ENCODE measurements at regions not wholly inside any gene's neighbourhood (a gene's known extent, or its start where the extent isn't known, plus 50 kb on each side); places are given as distances from the start of the nearest gene placed in this dataset.

DNA sequence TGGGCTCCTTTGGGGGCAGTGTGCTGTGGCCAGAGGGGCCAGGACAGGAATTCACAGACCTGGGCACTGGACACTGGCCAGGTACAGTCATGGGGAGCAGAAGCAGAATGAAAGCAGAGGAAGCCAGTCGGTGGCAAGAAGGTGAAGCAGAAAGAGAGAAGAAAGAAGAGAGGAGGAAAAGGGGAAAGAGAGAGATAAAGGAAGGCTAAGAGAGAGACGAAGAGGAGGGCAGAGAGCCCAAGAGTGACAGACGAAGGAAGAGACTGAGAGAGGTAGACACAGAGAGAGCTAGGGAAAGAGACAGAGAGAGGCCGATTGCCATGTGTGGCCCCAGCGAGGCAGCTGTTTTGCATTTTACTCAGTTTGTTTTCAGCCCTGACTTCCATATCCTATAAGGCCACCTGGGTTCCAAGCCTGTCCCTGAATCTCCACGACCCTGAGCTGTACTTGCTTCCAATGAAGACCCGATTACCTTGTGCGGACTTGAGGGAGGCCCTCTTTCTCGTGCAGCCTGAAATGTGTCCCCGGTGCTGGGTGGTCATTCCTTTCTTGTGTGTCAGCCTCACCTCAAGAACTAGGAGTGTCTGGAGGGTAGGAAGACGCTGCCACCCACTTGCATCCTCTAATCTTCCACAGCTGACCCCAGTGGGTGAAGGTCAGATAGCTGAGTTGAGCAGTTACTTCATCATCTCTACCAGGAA lies 73.9 kb downstream of the LSM3 start:
- Mint-ChIP-seq H3K9me3 (ENCODE audit: unreplicated experiment) (no peaks in the 10 kb centered on the region), H3K36me3 (ENCODE audit: unreplicated experiment) (no peaks in the 10 kb centered on the region), H3K4me1 (ENCODE audit: unreplicated experiment) (peaks cover 15% of the 10 kb centered on the region), H3K27ac (ENCODE audit: unreplicated experiment) (no peak overlapping the region), H3K4me3 (ENCODE audit: unreplicated experiment) (no peak overlapping the region), H3K27me3 (ENCODE audit: unreplicated experiment) (no peaks in the 10 kb centered on the region)
- TF ChIP-seq, protein P1, sequence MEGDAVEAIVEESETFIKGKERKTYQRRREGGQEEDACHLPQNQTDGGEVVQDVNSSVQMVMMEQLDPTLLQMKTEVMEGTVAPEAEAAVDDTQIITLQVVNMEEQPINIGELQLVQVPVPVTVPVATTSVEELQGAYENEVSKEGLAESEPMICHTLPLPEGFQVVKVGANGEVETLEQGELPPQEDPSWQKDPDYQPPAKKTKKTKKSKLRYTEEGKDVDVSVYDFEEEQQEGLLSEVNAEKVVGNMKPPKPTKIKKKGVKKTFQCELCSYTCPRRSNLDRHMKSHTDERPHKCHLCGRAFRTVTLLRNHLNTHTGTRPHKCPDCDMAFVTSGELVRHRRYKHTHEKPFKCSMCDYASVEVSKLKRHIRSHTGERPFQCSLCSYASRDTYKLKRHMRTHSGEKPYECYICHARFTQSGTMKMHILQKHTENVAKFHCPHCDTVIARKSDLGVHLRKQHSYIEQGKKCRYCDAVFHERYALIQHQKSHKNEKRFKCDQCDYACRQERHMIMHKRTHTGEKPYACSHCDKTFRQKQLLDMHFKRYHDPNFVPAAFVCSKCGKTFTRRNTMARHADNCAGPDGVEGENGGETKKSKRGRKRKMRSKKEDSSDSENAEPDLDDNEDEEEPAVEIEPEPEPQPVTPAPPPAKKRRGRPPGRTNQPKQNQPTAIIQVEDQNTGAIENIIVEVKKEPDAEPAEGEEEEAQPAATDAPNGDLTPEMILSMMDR (IDR thresholded peaks at IDR 0.05) = no peak
- DNase-seq (ENCODE audit: extremely low spot score, unreplicated experiment) = no peak

DNA sequence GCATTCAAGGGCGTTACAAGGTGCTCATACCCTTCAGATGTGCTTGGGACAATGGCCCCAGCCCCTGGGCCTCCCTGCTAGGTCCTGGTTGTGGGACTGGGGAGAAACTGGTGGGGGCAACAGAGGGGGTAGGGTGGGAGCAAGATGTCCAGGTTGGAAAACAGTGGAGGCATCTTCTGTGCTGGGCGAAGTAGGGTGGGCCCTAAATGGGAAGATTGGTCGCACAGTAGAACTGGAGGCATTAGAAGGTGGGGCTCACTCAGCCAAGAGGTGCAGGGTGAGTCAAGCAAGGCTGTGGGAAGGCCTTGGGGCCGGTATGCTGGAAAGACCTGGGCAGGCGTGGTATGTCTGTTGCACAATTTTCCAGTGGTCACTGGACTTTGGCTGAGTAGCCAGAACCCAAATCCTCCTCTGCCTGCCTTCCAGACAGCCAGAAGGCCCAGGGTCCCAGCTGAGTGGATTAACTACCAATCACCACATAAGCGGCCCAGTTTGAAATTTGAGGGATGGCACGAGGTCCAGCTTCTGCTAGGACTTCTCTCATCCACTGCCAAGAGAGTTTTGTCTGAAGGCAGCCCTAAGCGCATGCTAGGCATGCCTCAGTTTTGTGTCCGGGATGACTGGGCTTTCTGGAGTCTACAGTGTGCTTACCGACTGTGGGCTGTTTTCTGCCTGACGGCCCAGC lies 74.5 kb downstream of the LSM3 start:
- H3K9me3 Mint-ChIP-seq (ENCODE audit: unreplicated experiment) = no peaks in the 10 kb centered on the region
- no peaks in the 10 kb centered on the region for H3K27me3 Mint-ChIP-seq (ENCODE audit: unreplicated experiment)
- no peak for DNase-seq (ENCODE audit: extremely low spot score, unreplicated experiment)
- H3K4me3 Mint-ChIP-seq (ENCODE audit: unreplicated experiment) = no peak overlapping the region
- H3K4me1 Mint-ChIP-seq (ENCODE audit: unreplicated experiment) = peaks cover 15% of the 10 kb centered on the region
- TF ChIP-seq, protein P1 (IDR thresholded peaks at IDR 0.05) = no peak
- H3K36me3 Mint-ChIP-seq (ENCODE audit: unreplicated experiment) = no peaks in the 10 kb centered on the region
- H3K27ac Mint-ChIP-seq (ENCODE audit: unreplicated experiment) = no peak overlapping the region

DNA sequence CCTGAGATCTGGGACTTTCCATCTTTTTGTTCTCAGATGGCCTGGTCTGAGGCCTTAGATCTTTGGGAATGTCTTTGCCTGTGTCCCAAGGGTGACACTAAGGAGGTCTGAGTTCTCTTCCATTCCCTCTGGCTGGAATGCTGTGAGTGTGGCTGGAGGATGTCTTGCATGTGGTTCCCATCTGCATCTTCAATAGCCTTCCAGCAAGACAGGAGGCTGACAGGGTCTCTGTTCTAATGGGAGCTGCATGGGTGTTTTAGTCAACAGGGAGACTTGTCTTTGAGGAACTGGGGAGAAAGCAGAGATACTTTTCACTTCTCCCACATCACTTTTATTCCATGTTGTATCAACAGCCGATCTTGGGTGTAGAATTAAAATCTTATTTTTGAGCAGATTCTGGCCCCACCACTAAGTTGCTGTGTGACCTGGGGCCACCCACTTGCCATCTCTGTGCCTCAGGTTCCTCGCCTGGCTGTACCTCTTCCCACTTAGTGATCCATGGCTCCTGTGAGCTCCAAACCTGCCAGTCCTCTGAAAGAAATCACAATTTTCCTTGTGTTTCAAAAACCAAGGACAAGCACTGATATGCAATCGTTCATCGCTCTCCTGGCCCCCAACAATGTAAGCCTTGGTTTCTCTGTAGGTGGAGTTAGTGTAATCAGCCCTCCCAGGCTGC lies 75.2 kb downstream of the LSM3 start:
- no peaks in the 10 kb centered on the region for H3K36me3 Mint-ChIP-seq (ENCODE audit: unreplicated experiment)
- no peaks in the 10 kb centered on the region for H3K27me3 Mint-ChIP-seq (ENCODE audit: unreplicated experiment)
- H3K27ac Mint-ChIP-seq (ENCODE audit: unreplicated experiment) = no peak overlapping the region
- H3K4me3 Mint-ChIP-seq (ENCODE audit: unreplicated experiment) = no peak overlapping the region
- H3K4me1 Mint-ChIP-seq (ENCODE audit: unreplicated experiment) = peaks cover 15% of the 10 kb centered on the region
- TF ChIP-seq, protein P1 (IDR thresholded peaks at IDR 0.05) = no peak
- no peaks in the 10 kb centered on the region for H3K9me3 Mint-ChIP-seq (ENCODE audit: unreplicated experiment)
- no peak for DNase-seq (ENCODE audit: extremely low spot score, unreplicated experiment)

DNA sequence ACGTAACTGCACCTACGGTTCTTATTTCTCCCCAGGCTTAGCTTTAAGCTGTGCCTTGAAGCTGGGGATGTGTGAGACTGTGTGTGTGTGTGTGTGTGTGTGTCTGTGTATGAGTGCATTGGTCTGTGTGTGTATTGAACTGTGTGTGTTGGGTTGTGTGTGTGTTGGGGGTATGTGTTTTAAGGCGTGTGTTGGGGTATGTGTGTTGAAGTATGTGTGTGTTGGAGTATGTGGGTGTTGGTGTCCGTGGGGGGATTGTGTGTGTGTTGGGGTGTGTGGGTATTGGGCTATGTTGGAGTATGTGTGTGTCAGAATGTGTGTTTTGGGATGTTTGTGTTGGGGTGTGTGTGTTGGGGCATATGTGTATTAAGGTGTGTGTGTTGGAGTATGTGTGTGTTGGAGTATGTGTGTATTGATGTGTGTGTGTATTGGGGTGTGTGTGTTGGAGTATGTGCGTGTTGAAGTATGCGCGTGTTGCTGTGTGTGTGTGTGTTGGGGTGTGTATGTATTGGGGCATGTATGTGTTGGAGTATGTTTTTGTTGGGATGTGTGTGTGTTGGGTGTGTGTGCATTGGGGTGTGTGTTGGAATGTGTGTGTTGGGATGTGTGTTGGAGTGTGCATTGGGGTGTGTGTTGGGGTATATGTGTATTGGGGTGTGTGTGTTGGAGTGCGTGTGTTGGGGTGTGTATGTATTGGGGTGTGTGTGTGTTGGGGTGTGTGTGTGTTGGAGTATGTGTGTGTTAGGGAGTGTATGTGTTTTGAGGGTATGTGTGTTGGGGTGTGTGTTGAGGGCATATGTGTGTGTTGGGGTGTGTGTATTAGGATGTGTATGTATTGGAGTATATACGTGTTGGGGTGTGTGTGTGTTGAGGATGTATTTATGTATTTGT lies 76.4 kb downstream of the LSM3 start:
- Mint-ChIP-seq H3K4me3 (ENCODE audit: unreplicated experiment) (no peak overlapping the region), H3K27me3 (ENCODE audit: unreplicated experiment) (no peaks in the 10 kb centered on the region), H3K4me1 (ENCODE audit: unreplicated experiment) (peaks cover 15% of the 10 kb centered on the region), H3K9me3 (ENCODE audit: unreplicated experiment) (no peaks in the 10 kb centered on the region), H3K27ac (ENCODE audit: unreplicated experiment) (no peak overlapping the region), H3K36me3 (ENCODE audit: unreplicated experiment) (no peaks in the 10 kb centered on the region)
- TF ChIP-seq, protein P1 (IDR thresholded peaks at IDR 0.05) = no peak
- no peak for DNase-seq (ENCODE audit: extremely low spot score, unreplicated experiment)

Measured in osteocyte (in vitro differentiated cells).